ENCODE measurements at regions not wholly inside any gene's neighbourhood (a gene's known extent, or its start where the extent isn't known, plus 50 kb on each side); places are given as distances from the start of the nearest gene placed in this dataset.

DNA sequence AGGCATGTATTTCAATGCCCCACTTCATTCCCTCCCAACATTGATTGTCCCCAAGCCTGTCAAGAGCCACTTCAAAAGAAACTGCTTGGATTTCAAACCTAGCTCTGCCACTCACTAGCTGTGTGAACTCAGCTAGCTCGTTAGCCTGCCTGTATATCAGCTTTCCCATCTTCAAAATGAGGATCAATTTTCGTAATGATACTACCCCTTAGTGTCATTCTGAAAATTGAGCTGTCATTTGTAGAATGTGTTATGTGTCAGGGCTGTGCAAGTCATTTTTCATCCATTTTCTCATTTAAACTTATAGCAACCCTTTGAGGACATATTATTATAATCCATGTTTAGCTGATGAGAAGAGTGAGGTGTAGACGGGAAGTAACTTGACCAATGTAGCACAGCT lies 88.6 kb downstream of the TRIM42 start:
- no peak overlapping the region for H3K27ac ChIP-seq (ENCODE audit: control insufficient read depth, insufficient read depth, low read length)
- TF ChIP-seq, protein P1, sequence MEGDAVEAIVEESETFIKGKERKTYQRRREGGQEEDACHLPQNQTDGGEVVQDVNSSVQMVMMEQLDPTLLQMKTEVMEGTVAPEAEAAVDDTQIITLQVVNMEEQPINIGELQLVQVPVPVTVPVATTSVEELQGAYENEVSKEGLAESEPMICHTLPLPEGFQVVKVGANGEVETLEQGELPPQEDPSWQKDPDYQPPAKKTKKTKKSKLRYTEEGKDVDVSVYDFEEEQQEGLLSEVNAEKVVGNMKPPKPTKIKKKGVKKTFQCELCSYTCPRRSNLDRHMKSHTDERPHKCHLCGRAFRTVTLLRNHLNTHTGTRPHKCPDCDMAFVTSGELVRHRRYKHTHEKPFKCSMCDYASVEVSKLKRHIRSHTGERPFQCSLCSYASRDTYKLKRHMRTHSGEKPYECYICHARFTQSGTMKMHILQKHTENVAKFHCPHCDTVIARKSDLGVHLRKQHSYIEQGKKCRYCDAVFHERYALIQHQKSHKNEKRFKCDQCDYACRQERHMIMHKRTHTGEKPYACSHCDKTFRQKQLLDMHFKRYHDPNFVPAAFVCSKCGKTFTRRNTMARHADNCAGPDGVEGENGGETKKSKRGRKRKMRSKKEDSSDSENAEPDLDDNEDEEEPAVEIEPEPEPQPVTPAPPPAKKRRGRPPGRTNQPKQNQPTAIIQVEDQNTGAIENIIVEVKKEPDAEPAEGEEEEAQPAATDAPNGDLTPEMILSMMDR (optimal IDR thresholded peaks at IDR 0.05 in 1 of 3, IDR thresholded peaks at IDR 0.05 in 1 of 3, conservative IDR thresholded peaks at IDR 0.05 in 1 of 3; ENCODE audit: extremely low read depth in 1 of 3, insufficient read depth in 2 of 3, low read length in 3 of 3), result no peak
- TF ChIP-seq EZH2 (IDR thresholded peaks at IDR 0.05; ENCODE audit: low read length), result no peak
- H3K27me3 ChIP-seq (ENCODE audit: control insufficient read depth, extremely low read depth, insufficient read depth, low read length), result peaks cover 3% of the 10 kb centered on the region
- no peaks in the 10 kb centered on the region for H3K36me3 ChIP-seq (ENCODE audit: control insufficient read depth in 2 of 2, extremely low read depth in 1 of 2, insufficient read depth in 2 of 2, low read length in 2 of 2)
- H4K20me1 ChIP-seq (ENCODE audit: control insufficient read depth, extremely low read depth, insufficient read depth, low read length), result no peaks in the 10 kb centered on the region
- no peak for FAIRE-seq
- H3K4me3 ChIP-seq (ENCODE audit: control insufficient read depth in 2 of 3, extremely low read depth in 1 of 3, insufficient read depth in 2 of 3, low read depth in 1 of 3, low read length in 3 of 3), result no peak overlapping the region
- dilution Hi-C loops (cut with MboI; ENCODE audit: extremely low pct_ligation_motif_present, low sequenced_read_pairs), result no loop called here
- H3K9ac ChIP-seq (ENCODE audit: control insufficient read depth, extremely low read depth, insufficient read depth, low read length), result no peak overlapping the region
- no peak overlapping the region for H3K4me2 ChIP-seq (ENCODE audit: control insufficient read depth, extremely low read depth, insufficient read depth, low read depth, low read length)
- no peaks in the 10 kb centered on the region for H3K9me3 ChIP-seq (ENCODE audit: control insufficient read depth, low read depth, low read length)
- H2AFZ ChIP-seq (ENCODE audit: control insufficient read depth, low read length), result no peak overlapping the region
- no peaks in the 10 kb centered on the region for H3K79me2 ChIP-seq (ENCODE audit: control insufficient read depth, insufficient read depth, low read length)
- no peaks in the 10 kb centered on the region for H3K9me1 ChIP-seq (ENCODE audit: control insufficient read depth, extremely low read depth, insufficient read depth, low read length)
- no peaks in the 10 kb centered on the region for H3K4me1 ChIP-seq (ENCODE audit: control insufficient read depth, extremely low read depth, insufficient read depth, low read length)
- DNase-seq (ENCODE audit: low read depth, low spot score), result no peak

DNA sequence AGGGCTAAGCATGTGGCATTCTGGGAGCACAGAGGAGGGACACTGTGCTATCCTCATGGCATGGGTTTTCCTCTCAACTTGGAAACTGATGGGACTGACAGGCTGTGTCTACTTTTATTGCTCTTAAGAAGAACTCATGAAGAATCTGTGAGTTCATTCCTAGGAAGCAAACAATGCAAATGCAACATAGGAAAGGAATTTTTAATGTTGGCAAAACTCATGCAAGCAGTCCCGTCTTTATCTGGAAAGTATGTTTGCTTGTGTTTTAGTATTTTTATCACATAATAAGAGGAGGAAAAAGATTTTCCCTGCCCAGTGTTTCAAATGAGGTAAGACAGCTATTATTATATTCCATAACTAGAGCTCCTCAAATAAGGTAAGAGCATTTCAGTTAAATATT lies 89.7 kb downstream of the TRIM42 start:
- H3K4me2 ChIP-seq (ENCODE audit: control insufficient read depth, extremely low read depth, insufficient read depth, low read depth, low read length), result no peak overlapping the region
- peaks cover 3% of the 10 kb centered on the region for H3K27me3 ChIP-seq (ENCODE audit: control insufficient read depth, extremely low read depth, insufficient read depth, low read length)
- no peaks in the 10 kb centered on the region for H3K36me3 ChIP-seq (ENCODE audit: control insufficient read depth in 2 of 2, extremely low read depth in 1 of 2, insufficient read depth in 2 of 2, low read length in 2 of 2)
- no peaks in the 10 kb centered on the region for H3K9me3 ChIP-seq (ENCODE audit: control insufficient read depth, low read depth, low read length)
- TF ChIP-seq, protein P1 (optimal IDR thresholded peaks at IDR 0.05 in 1 of 3, IDR thresholded peaks at IDR 0.05 in 1 of 3, conservative IDR thresholded peaks at IDR 0.05 in 1 of 3; ENCODE audit: extremely low read depth in 1 of 3, insufficient read depth in 2 of 3, low read length in 3 of 3), result no peak
- no peak for TF ChIP-seq EZH2 (IDR thresholded peaks at IDR 0.05; ENCODE audit: low read length)
- H3K4me3 ChIP-seq (ENCODE audit: control insufficient read depth in 2 of 3, extremely low read depth in 1 of 3, insufficient read depth in 2 of 3, low read depth in 1 of 3, low read length in 3 of 3), result no peak overlapping the region
- dilution Hi-C loops (cut with MboI; ENCODE audit: extremely low pct_ligation_motif_present, low sequenced_read_pairs), result no loop called here
- H3K9me1 ChIP-seq (ENCODE audit: control insufficient read depth, extremely low read depth, insufficient read depth, low read length), result no peaks in the 10 kb centered on the region
- DNase-seq (ENCODE audit: low read depth, low spot score) (no peak), FAIRE-seq (no peak)
- no peak overlapping the region for H2AFZ ChIP-seq (ENCODE audit: control insufficient read depth, low read length)
- H3K79me2 ChIP-seq (ENCODE audit: control insufficient read depth, insufficient read depth, low read length), result no peaks in the 10 kb centered on the region
- no peak overlapping the region for H3K27ac ChIP-seq (ENCODE audit: control insufficient read depth, insufficient read depth, low read length)
- no peaks in the 10 kb centered on the region for H3K4me1 ChIP-seq (ENCODE audit: control insufficient read depth, extremely low read depth, insufficient read depth, low read length)
- no peaks in the 10 kb centered on the region for H4K20me1 ChIP-seq (ENCODE audit: control insufficient read depth, extremely low read depth, insufficient read depth, low read length)
- H3K9ac ChIP-seq (ENCODE audit: control insufficient read depth, extremely low read depth, insufficient read depth, low read length), result no peak overlapping the region

Data from keratinocyte (primary cell).